Immature natural killer cell (primary cell): ENCODE measurements at regions not wholly inside any gene's neighbourhood (a gene's known extent, or its start where the extent isn't known, plus 50 kb on each side); places are given as distances from the start of the nearest gene placed in this dataset.
"Not testable (repeated sequence)": the region's sequence is repeated elsewhere in the genome, so short reads cannot be mapped to it uniquely, and the experiment has no call there.

Experiments
- DNase-seq, 3 donors: peaks; one replicate each; pipeline ENCODE4 v3.0.0; 2022; ENCODE audit warnings: mixed read lengths in 1 of 3
- H3K27ac Mint-ChIP-seq, 6 donors: one replicate each; pipeline ENCODE4 v1.8.0; 2020; ENCODE audit warnings: mixed read lengths in 6 of 6, mild to moderate bottlenecking in 5 of 6, inconsistent platforms in 4 of 6, moderate library complexity in 3 of 6
- H3K27me3 Mint-ChIP-seq, 3 donors: one replicate each; pipeline ENCODE4 v1.8.0; 2020 to 2021; ENCODE audit warnings: low read depth in 3 of 3, mild to moderate bottlenecking in 3 of 3, mixed read lengths in 3 of 3, moderate library complexity in 3 of 3, inconsistent platforms in 1 of 3
- H3K36me3 Mint-ChIP-seq, 3 donors: one replicate each; pipeline ENCODE4 v1.8.0; 2020; ENCODE audit warnings: mixed read lengths in 3 of 3, inconsistent platforms in 2 of 3, mild to moderate bottlenecking in 2 of 3
- H3K4me1 Mint-ChIP-seq, 2 donors: one replicate each; pipeline ENCODE4 v1.8.0; 2020; ENCODE audit warnings: inconsistent platforms in 2 of 2, mild to moderate bottlenecking in 2 of 2, mixed read lengths in 2 of 2, moderate library complexity in 1 of 2
- H3K4me3 Mint-ChIP-seq, 5 donors: one replicate each; pipeline ENCODE4 v1.8.0; 2020; ENCODE audit warnings: mild to moderate bottlenecking in 5 of 5, mixed read lengths in 5 of 5, inconsistent platforms in 3 of 5, moderate library complexity in 3 of 5
- H3K9me3 Mint-ChIP-seq, 6 donors: one replicate each; pipeline ENCODE4 v1.8.0; 2020; ENCODE audit warnings: mild to moderate bottlenecking in 6 of 6, mixed read lengths in 6 of 6, inconsistent platforms in 4 of 6, moderate library complexity in 3 of 6

GRCh38 chr14:58736606-58737005 lies 98.8 kb downstream of the DACT1 start:
- Mint-ChIP-seq H3K27me3 (peaks cover 0 to 11% (median 2%) of the 10 kb centered on the region in 3 donors), H3K4me1 (no peaks in the 10 kb centered on the region), H3K9me3 (no peaks in the 10 kb centered on the region), H3K4me3 (no peak overlapping the region), H3K27ac (no peak overlapping the region), H3K36me3 (no peaks in the 10 kb centered on the region)
- no peak for DNase-seq

DNA sequence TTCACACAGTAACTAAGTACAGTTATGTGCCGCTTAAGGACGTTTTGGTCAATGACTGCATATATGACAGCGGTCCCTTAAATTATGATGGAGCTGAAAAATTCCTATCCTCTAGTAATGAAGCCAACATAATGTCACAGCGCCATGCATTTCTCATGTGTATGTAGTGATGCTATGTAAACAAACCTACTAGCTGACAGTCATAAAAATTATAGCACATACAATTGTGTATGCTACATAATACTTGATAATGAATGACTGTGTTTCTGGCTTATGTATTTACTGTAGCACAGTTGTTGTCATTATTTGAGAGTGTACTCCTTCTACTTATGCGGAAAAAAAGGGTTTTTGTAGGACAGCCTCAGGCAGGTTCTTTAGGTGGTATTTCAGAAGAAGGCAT lies 99.7 kb downstream of the DACT1 start:
- Mint-ChIP-seq H3K4me3 (no peak overlapping the region), H3K9me3 (no peaks in the 10 kb centered on the region)

DNA sequence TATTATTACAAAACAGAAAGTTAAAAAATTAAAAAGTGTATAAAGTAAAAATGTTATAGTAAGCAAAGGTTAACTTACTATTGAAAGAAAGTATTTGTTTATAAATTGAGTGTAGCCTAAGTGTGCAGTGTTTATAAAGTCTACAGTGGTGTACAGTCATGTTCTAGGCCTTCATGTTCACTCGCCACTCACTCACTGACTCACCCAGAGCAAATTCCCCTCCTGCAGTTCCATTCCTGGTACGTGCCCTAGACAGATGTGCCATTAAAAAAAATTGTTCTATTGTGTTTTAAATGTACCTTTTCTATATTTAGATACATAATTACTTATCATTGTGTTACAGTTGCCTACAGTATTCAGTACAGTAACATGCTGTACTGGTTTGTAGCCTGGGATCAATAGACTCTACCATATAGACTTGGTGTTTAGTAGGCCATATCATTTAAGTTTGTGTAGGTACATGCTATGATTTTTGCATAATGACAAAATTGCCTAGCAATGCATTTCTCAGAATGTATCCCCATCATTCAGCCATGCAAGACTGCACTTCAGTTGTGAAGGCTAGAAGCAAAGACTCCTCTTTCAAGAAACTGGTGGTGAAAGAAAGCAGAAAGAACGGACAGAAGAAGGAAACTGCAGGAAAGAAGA lies 100.6 kb downstream of the DACT1 start:
- no peak for DNase-seq
- Mint-ChIP-seq H3K4me3 (no peak overlapping the region), H3K36me3 (no peaks in the 10 kb centered on the region), H3K27ac (no peak overlapping the region), H3K4me1 (no peaks in the 10 kb centered on the region), H3K27me3 (peaks cover 2 to 11% (median 2%) of the 10 kb centered on the region in 3 donors), H3K9me3 (no peaks in the 10 kb centered on the region)

More for the DNA sequence above, 99.7 kb downstream of the DACT1 start:
- H3K27ac Mint-ChIP-seq: no peak overlapping the region
- no peaks in the 10 kb centered on the region for H3K4me1 Mint-ChIP-seq
- H3K27me3 Mint-ChIP-seq: peaks cover 0 to 11% (median 2%) of the 10 kb centered on the region in 3 donors
- DNase-seq: no peak
- no peaks in the 10 kb centered on the region for H3K36me3 Mint-ChIP-seq

- Mint-ChIP-seq H3K36me3 (no peaks in the 10 kb centered on the region), H3K9me3 (no peaks in the 10 kb centered on the region), H3K4me3 (no peak overlapping the region), H3K27me3 (peaks cover 2 to 11% (median 2%) of the 10 kb centered on the region in 3 donors), H3K27ac (no peak overlapping the region), H3K4me1 (no peaks in the 10 kb centered on the region)
- no peak for DNase-seq
Observed at GRCh38 chr14:58738876-58739275, 101.1 kb downstream of the DACT1 start.

DNA sequence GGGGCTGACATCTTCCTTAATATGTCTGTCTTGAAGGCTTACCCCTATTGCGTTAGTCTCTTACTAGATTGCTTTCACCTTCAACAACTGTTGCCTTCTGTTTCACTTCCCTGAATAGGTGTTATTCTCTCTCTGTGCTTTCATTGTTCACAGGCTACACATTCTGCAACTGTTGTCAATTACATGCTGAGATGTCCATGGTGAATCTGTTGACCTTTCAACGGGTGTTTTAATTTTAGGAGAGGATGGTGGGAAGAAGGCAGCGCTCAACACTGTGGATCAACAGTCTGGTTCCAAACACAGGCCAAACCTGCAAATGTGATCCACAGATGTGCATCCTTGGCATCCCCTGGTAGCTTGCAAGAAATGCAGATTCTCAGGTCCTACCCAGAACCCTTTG lies 101.9 kb downstream of the DACT1 start:
- H3K9me3 Mint-ChIP-seq: no peaks in the 10 kb centered on the region
- H3K27ac Mint-ChIP-seq: no peak overlapping the region
- no peak overlapping the region for H3K4me3 Mint-ChIP-seq
- no peak for DNase-seq
- peaks cover 2 to 11% (median 2%) of the 10 kb centered on the region in 3 donors for H3K27me3 Mint-ChIP-seq
- no peaks in the 10 kb centered on the region for H3K36me3 Mint-ChIP-seq
- H3K4me1 Mint-ChIP-seq: no peaks in the 10 kb centered on the region

DNA sequence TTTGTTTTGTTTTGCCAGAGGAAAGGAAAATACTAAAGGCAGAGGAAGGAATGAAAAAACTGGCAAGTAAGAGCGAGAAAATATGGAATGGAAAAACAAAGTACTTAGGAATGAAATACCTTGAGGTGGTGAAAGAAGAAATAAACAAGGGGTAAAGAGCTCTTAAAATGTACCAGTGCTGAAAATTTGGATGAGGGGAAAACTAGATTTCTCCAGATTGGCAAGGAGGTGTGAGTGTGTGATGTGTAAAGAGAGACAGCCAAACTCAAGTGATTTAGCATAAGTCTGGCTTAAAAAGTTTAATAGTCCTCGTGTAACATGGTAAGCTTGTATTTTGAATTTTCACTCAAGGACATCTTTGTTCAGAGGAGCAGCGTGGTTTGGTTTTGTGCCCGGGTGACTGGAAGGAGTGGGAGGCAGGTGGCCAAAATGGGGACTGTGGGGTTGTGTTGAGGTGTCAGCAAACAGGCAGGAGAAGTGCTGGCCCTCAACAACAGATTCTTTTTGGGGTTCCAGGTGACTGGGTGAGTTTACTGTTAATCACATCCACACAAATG lies 102.7 kb downstream of the DACT1 start:
- Mint-ChIP-seq H3K36me3 (no peaks in the 10 kb centered on the region), H3K4me1 (no peaks in the 10 kb centered on the region), H3K4me3 (no peak overlapping the region), H3K27ac (no peak overlapping the region), H3K9me3 (no peaks in the 10 kb centered on the region), H3K27me3 (peaks cover 0 to 9% (median 2%) of the 10 kb centered on the region in 3 donors)
- DNase-seq: no peak

DNA sequence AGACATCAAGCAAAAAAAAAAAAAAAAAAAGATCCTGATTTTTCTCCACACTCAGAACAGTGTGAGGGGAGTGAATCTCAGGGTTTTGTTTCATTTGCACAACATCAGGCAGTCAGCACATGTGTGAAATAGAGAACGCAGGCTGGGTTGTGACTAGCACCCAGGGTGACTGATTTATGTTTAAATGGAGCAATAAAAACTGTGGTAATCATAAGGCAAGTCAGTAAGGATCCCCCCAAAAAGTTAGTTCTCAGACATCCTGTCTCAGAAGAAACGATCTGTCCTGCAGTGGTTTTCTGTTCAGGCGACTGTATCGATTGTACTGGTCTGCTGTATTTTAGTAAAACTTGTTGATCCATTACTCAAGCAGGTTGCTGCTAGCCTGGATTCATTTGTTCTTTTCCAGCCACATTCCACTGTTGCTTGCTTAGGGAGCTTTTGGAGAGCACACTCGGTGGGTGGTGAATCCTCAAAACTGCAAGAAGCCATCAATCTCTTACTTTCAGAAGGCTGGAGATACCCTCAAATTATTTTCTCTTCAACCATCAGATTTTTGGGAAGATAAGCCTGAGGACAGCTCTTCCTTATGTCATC lies 107.1 kb downstream of the DACT1 start:
- peaks cover 6 to 12% of the 10 kb centered on the region in 2 donors for H3K4me1 Mint-ChIP-seq
- peaks cover 2 to 5% (median 3%) of the 10 kb centered on the region in 3 donors for H3K27me3 Mint-ChIP-seq
- DNase-seq: no peak
- no peaks in the 10 kb centered on the region for H3K9me3 Mint-ChIP-seq
- no peak overlapping the region for H3K4me3 Mint-ChIP-seq
- H3K36me3 Mint-ChIP-seq: no peaks in the 10 kb centered on the region
- no peak overlapping the region for H3K27ac Mint-ChIP-seq

DNA sequence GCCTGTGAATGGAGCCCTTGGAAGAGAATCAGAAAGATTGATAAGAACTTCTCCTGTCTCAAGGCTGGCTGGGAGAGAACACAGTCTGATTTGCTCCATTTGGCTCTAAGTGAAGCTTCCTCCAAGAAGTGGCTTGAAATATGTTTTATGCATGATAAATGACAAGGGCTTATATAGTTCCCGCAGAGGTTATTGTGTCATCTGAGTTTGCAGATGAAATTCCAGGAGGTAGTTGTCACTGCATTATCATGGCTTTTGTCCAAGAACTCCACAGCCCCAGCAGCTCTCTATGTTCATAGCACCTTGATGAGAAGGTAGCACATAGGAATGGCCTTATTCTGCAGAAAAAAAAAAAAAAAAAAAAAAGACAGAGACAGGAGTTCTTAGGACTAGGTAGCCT lies 108.5 kb downstream of the DACT1 start:
- Mint-ChIP-seq H3K27ac (no peak overlapping the region), H3K4me1 (peaks cover 6 to 16% of the 10 kb centered on the region in 2 donors), H3K9me3 (no peaks in the 10 kb centered on the region), H3K36me3 (no peaks in the 10 kb centered on the region), H3K27me3 (peaks cover 0 to 3% (median 2%) of the 10 kb centered on the region in 3 donors), H3K4me3 (no peak overlapping the region)
- no peak for DNase-seq

- H3K36me3 Mint-ChIP-seq: no peaks in the 10 kb centered on the region
- H3K4me3 Mint-ChIP-seq: no peak overlapping the region
- peaks cover 0 to 3% (median 2%) of the 10 kb centered on the region in 3 donors for H3K27me3 Mint-ChIP-seq
- no peak for DNase-seq
- H3K9me3 Mint-ChIP-seq: no peaks in the 10 kb centered on the region
- no peak overlapping the region for H3K27ac Mint-ChIP-seq
- H3K4me1 Mint-ChIP-seq: peaks cover 6 to 16% of the 10 kb centered on the region in 2 donors
Observed at GRCh38 chr14:58746701-58747100, 108.9 kb downstream of the DACT1 start.

DNA sequence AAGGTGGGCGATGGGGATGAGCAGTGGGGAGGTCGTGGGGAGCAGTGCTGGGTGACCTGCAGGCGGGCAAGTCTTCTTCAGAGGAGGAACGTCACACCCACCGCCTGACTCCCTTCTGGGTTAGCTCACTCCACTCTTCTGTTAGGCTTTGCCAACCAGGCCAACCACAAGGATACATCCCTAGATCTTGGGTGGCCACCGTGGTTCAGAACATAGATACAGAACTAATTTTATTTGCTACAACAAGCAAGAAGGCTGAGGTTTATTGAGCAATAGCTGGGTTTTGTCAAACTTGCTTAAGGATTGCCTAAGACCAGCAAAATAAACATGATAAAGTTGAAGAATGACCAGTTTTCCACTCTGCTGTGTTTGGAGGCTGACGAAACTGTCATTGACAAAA lies 109.4 kb downstream of the DACT1 start:
- H3K4me1 Mint-ChIP-seq: peaks cover 6 to 16% of the 10 kb centered on the region in 2 donors
- peaks cover 0 to 3% (median 2%) of the 10 kb centered on the region in 3 donors for H3K27me3 Mint-ChIP-seq
- H3K9me3 Mint-ChIP-seq: no peaks in the 10 kb centered on the region
- no peak for DNase-seq
- H3K4me3 Mint-ChIP-seq: no peak overlapping the region
- no peak overlapping the region for H3K27ac Mint-ChIP-seq
- H3K36me3 Mint-ChIP-seq: no peaks in the 10 kb centered on the region

DNA sequence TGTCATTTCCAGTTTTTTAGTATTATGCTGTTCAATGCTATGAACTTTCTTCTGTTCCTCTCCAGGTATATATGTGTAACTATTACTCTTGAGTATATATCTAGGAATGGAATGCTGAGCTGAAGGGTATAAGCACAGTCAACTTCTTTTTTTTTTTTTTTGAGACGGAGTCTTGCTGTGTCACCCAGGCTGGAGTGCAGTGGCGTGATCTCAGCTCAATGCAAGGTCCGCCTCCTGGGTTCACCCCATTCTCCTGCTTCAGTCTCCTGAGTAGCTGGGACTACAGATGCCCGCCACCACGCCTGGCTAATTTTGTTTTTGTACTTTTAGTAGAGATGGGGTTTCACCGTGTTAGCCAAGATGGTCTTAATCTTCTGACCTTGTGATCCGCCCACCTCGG lies 110.5 kb downstream of the DACT1 start:
- not testable (repeated sequence) for H3K27ac Mint-ChIP-seq, H3K36me3 Mint-ChIP-seq, H3K27me3 Mint-ChIP-seq, H3K4me3 Mint-ChIP-seq, DNase-seq, H3K9me3 Mint-ChIP-seq
- peaks cover 6 to 16% of the 10 kb centered on the region in 2 donors for H3K4me1 Mint-ChIP-seq

- Mint-ChIP-seq H3K9me3 (no peaks in the 10 kb centered on the region), H3K4me1 (peaks cover 6 to 16% of the 10 kb centered on the region in 2 donors), H3K27ac (peak overlapping the region in 3 of 6 donors; percentile 42 to 55 (median 54)), H3K36me3 (no peaks in the 10 kb centered on the region), H3K4me3 (peak overlapping the region in 2 of 5 donors; percentile 44 to 58), H3K27me3 (peaks cover 0 to 3% (median 0%) of the 10 kb centered on the region in 3 donors)
- DNase-seq: peak in 2 of 3 donors; percentile 10 to 17
Observed at GRCh38 chr14:58749066-58749669, 111.4 kb downstream of the DACT1 start.

DNA sequence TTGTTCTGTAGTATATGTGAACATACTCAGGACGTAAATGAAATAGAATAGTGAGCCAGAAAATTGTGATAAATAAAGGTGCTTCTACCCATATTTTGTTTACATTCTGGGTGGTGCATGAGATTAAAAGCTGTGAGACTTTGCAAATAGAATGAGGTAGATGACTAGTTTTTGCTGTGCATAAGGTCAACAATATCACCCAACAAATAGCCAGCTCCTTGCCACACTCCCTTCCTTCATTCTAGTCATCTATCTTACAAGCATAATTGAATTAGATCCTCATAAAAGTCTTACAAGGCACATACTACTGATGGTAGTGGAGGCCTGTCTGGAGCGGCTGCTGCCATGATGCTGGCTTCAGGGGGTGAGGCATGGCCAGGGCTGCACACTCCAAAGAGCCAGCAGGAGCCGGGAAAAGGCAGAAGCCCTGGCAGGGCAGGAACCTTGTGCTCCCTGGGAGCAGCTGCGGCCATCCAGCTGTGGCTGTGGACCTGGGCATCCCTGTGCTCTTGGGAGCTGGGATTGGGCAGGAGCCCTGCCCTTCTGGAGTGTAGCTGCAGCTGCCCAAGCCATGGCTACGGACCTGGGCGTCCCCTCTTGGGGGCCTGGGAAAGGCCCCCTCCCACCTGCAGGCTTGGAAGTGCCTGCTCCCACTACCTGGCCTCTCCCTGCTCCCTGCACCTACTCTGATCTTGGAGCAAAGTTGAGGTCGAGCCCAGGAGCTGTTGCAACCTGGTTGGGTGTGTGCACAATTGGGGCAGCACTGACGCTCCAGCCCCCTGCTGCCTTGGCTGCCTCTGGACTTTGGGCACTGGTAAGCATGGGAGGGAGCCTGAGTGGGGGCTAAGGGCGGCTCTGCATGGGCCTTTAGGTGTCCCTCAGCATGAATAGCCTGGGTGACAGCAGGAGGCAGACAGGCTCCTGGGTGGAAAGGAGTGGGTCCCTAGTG lies 112.8 kb downstream of the DACT1 start:
- no peaks in the 10 kb centered on the region for H3K36me3 Mint-ChIP-seq
- no peak for DNase-seq

More for the DNA sequence above, 112.8 kb downstream of the DACT1 start:
- no peaks in the 10 kb centered on the region for H3K9me3 Mint-ChIP-seq
- no peak overlapping the region for H3K4me3 Mint-ChIP-seq
- no peak overlapping the region for H3K27ac Mint-ChIP-seq
- peaks cover 0 to 3% (median 0%) of the 10 kb centered on the region in 3 donors for H3K27me3 Mint-ChIP-seq
- H3K4me1 Mint-ChIP-seq: peaks cover 6 to 16% of the 10 kb centered on the region in 2 donors
